Fibroblast of peridontal ligament (primary cell): ENCODE measurements at regions not wholly inside any gene's neighbourhood (a gene's known extent, or its start where the extent isn't known, plus 50 kb on each side); places are given as distances from the start of the nearest gene placed in this dataset.

Source experiments
- DNase-seq: peaks from one replicate; pipeline ENCODE4 v3.0.0-alpha.2; 2010; ENCODE audit errors: extremely low read depth

DNA sequence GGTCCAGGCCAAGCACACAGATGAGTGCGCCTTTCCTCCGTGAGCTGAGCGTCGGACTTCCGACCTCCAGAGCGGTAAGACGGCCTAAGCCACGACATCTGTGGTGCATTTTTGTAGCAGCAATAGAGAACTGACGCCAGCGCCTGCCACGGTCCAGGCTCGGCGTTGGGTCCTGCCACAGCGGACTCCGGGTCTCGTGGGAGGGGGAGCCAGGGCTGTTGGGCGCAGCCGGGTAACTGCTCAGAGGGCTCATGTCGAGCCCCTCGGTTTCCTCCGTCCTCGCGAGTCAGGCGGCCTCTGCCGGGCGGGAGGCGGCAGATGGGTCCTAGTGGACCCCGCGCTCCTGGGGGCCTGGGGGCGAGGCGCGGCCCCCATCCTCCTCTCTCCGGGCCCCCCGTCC is 216.1 kb downstream of the QKI start:
- no peak for DNase-seq

GRCh38 chr6:163630096-163630495 is 215.6 kb downstream of the QKI start:
- no peak for DNase-seq
